ENCODE measurements at regions not wholly inside any gene's neighbourhood (a gene's known extent, or its start where the extent isn't known, plus 50 kb on each side); places are given as distances from the start of the nearest gene placed in this dataset.

GRCh38 chr7:80313067-80313626 lies 178.5 kb downstream of the GNAI1 start:
- TF ChIP-seq REST (IDR thresholded peaks at IDR 0.05) (no peak), RAD21 (IDR thresholded peaks at IDR 0.05) (no peak), CTCF (IDR thresholded peaks at IDR 0.05; ENCODE audit: low read depth, low read length, missing input control) (no peak)
- TF ChIP-seq, protein P1, sequence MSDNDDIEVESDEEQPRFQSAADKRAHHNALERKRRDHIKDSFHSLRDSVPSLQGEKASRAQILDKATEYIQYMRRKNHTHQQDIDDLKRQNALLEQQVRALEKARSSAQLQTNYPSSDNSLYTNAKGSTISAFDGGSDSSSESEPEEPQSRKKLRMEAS (IDR thresholded peaks at IDR 0.05), result no peak

Measured in liver (tissue), 3 donors.